ENCODE measurements at regions not wholly inside any gene's neighbourhood (a gene's known extent, or its start where the extent isn't known, plus 50 kb on each side); places are given as distances from the start of the nearest gene placed in this dataset.

GRCh38 chr4:161148051-161148450 lies 1015.7 kb downstream of the FSTL5 start:
- TF ChIP-seq EZH2 (IDR thresholded peaks at IDR 0.05): no peak
- no peak for TF ChIP-seq CTCF (IDR thresholded peaks at IDR 0.05)
- no peak for TF ChIP-seq EZH2phosphoT487 (IDR thresholded peaks at IDR 0.05)
- Mint-ChIP-seq H3K27ac (no peak overlapping the region), H3K4me3 (no peak overlapping the region), H3K27me3 (ENCODE audit: insufficient read depth, low read depth) (peaks cover 2% of the 10 kb centered on the region), H3K9me3 (no peaks in the 10 kb centered on the region), H3K36me3 (no peaks in the 10 kb centered on the region), H3K4me1 (no peaks in the 10 kb centered on the region)
- H3K4me3 ChIP-seq: no peak overlapping the region
- no peaks in the 10 kb centered on the region for H3F3A ChIP-seq (ENCODE audit: low read depth)
- no peak for DNase-seq (ENCODE audit: low spot score)
- no peaks in the 10 kb centered on the region for H3K36me3 ChIP-seq
- H3K4me1 ChIP-seq: no peaks in the 10 kb centered on the region
- no peak overlapping the region for H3K4me2 ChIP-seq
- no peaks in the 10 kb centered on the region for H4K20me1 ChIP-seq (ENCODE audit: low read depth)
- no peaks in the 10 kb centered on the region for H3K9me3 ChIP-seq (ENCODE audit: low read depth)
- no peaks in the 10 kb centered on the region for H3K27me3 ChIP-seq
- H3K79me2 ChIP-seq (ENCODE audit: low read depth): no peaks in the 10 kb centered on the region
- H3K9ac ChIP-seq: no peak overlapping the region
- no peak overlapping the region for H2AFZ ChIP-seq (replicated peaks)
- no peak overlapping the region for H3K27ac ChIP-seq

GRCh38 chr4:161143375-161143774 lies 1020.4 kb downstream of the FSTL5 start:
- peaks cover 2% of the 10 kb centered on the region for H3K27me3 Mint-ChIP-seq (ENCODE audit: insufficient read depth, low read depth)
- Histone ChIP-seq H3K4me2 (no peak overlapping the region), H3F3A (ENCODE audit: low read depth) (no peaks in the 10 kb centered on the region), H3K9ac (no peak overlapping the region), H4K20me1 (ENCODE audit: low read depth) (no peaks in the 10 kb centered on the region), H3K27me3 (no peaks in the 10 kb centered on the region), H3K79me2 (ENCODE audit: low read depth) (no peaks in the 10 kb centered on the region), H2AFZ (replicated peaks) (no peak overlapping the region), H3K4me3 (no peak overlapping the region), H3K9me3 (ENCODE audit: low read depth) (no peaks in the 10 kb centered on the region), H3K4me1 (no peaks in the 10 kb centered on the region), H3K36me3 (no peaks in the 10 kb centered on the region), H3K27ac (no peak overlapping the region)
- no peaks in the 10 kb centered on the region for H3K4me1 Mint-ChIP-seq
- H3K9me3 Mint-ChIP-seq: peaks cover under 1% of the 10 kb centered on the region
- TF ChIP-seq EZH2 (IDR thresholded peaks at IDR 0.05) (no peak), EZH2phosphoT487 (IDR thresholded peaks at IDR 0.05) (no peak), CTCF (IDR thresholded peaks at IDR 0.05) (no peak)
- no peaks in the 10 kb centered on the region for H3K36me3 Mint-ChIP-seq
- no peak for DNase-seq (ENCODE audit: low spot score)
- no peak overlapping the region for H3K27ac Mint-ChIP-seq
- no peak overlapping the region for H3K4me3 Mint-ChIP-seq

GRCh38 chr4:161134795-161135194 lies 1029.0 kb downstream of the FSTL5 start:
- H3K36me3 Mint-ChIP-seq: peaks cover 2% of the 10 kb centered on the region
- no peak overlapping the region for H3K4me3 Mint-ChIP-seq
- TF ChIP-seq CTCF (IDR thresholded peaks at IDR 0.05) (no peak), EZH2 (IDR thresholded peaks at IDR 0.05) (no peak), EZH2phosphoT487 (IDR thresholded peaks at IDR 0.05) (no peak)
- Histone ChIP-seq H3K79me2 (ENCODE audit: low read depth) (no peaks in the 10 kb centered on the region), H3K4me3 (no peak overlapping the region), H3K27ac (no peak overlapping the region), H3K9me3 (ENCODE audit: low read depth) (no peaks in the 10 kb centered on the region), H3K9ac (no peak overlapping the region), H2AFZ (replicated peaks) (no peak overlapping the region), H4K20me1 (ENCODE audit: low read depth) (no peaks in the 10 kb centered on the region), H3F3A (ENCODE audit: low read depth) (no peaks in the 10 kb centered on the region), H3K4me1 (no peaks in the 10 kb centered on the region), H3K27me3 (no peaks in the 10 kb centered on the region), H3K4me2 (no peak overlapping the region), H3K36me3 (no peaks in the 10 kb centered on the region)
- peaks cover 9% of the 10 kb centered on the region for H3K9me3 Mint-ChIP-seq
- no peak overlapping the region for H3K27ac Mint-ChIP-seq
- no peaks in the 10 kb centered on the region for H3K4me1 Mint-ChIP-seq
- no peaks in the 10 kb centered on the region for H3K27me3 Mint-ChIP-seq (ENCODE audit: insufficient read depth, low read depth)
- no peak for DNase-seq (ENCODE audit: low spot score)

Data from neural progenitor cell (in vitro differentiated cells).